Transverse colon (tissue), 4 donors: ENCODE measurements at regions not wholly inside any gene's neighbourhood (a gene's known extent, or its start where the extent isn't known, plus 50 kb on each side); places are given as distances from the start of the nearest gene placed in this dataset.
"Not testable (repeated sequence)": the region's sequence is repeated elsewhere in the genome, so short reads cannot be mapped to it uniquely, and the experiment has no call there.

Source experiments
- DNase-seq: peaks from one replicate; pipeline ENCODE4 v3.0.0-alpha.2; 2019
- H3K27ac ChIP-seq, 4 donors: fragments of 200-600 bp; sonication (generic); 2 replicates each; pipeline ENCODE4 v1.5.1; 2016 to 2018; ENCODE audit warnings: inconsistent platforms in 4 of 4
- H3K27me3 ChIP-seq: fragments of 200-600 bp; sonication (generic); 2 replicates; pipeline ENCODE4 v1.5.1; 2017; ENCODE audit warnings: inconsistent platforms
- H3K36me3 ChIP-seq, 4 donors: fragments of 200-600 bp; sonication (generic); 2 replicates each; pipeline ENCODE4 v1.5.1; 2017 to 2019; ENCODE audit warnings: inconsistent platforms in 4 of 4
- H3K4me1 ChIP-seq, 4 donors: fragments of 200-600 bp; sonication (generic); 2 replicates each; pipeline ENCODE4 v1.5.1; 2017 to 2020; ENCODE audit warnings: inconsistent platforms in 4 of 4
- H3K4me3 ChIP-seq, 4 donors: fragments of 200-600 bp; sonication (generic); 1 replicate in 1 of 4; 2 replicates in 3 of 4; pipeline versions ENCODE4 v1.5.1 to v1.6.1; 2017 to 2019; ENCODE audit warnings: inconsistent platforms in 4 of 4
- H3K9me3 ChIP-seq, 2 donors: fragments of 200-600 bp; sonication (generic); 2 replicates each; pipeline ENCODE4 v1.5.1; 2017 to 2019; ENCODE audit warnings: inconsistent platforms in 2 of 2
- CTCF ChIP-seq, 5 experiments: fragments of 200-600 bp in 3 of 5; fragments of 450-650 bp in 2 of 5; sonication (generic) in 3 of 5; IDR thresholded peaks; 1 replicate in 2 of 5; 2 replicates in 3 of 5; pipeline ENCODE4 v1.5.1; 2016 to 2017; ENCODE audit warnings: antibody characterized with exemption in 5 of 5, inconsistent platforms in 3 of 5, mild to moderate bottlenecking in 2 of 5, moderate library complexity in 1 of 5
- EP300 ChIP-seq: sonication (generic); formaldehyde crosslinking; IDR thresholded peaks from one replicate; pipeline ENCODE4 v1.6.1; 2017; ENCODE audit warnings: antibody characterized with exemption, low read depth
- POLR2A ChIP-seq: fragments of 450-650 bp; IDR thresholded peaks from one replicate; pipeline ENCODE4 v1.6.1; 2016; ENCODE audit warnings: antibody characterized with exemption, mild to moderate bottlenecking, moderate library complexity
- POLR2AphosphoS5 ChIP-seq, 3 donors: sonication (generic); formaldehyde crosslinking; IDR thresholded peaks; one replicate each; pipeline ENCODE4 v1.6.1; 2016; ENCODE audit warnings: antibody characterized with exemption in 3 of 3
- WGBS, 2 donors: methylation state at CpG; one replicate each; pipeline ENCODE4 v1.1.5; 2018; ENCODE audit warnings: low coverage in 1 of 2; 5-methylcytosine and 5-hydroxymethylcytosine counted together
- in situ Hi-C, 4 donors: fragments of 200-750 bp; cut with MboI; loops; one replicate each; pipeline versions ENCODE4 v1.15.0 to v1.15.1; 2017; ENCODE audit warnings: low sequenced_read_pairs in 3 of 4, low pct_ligation_motif_present in 1 of 4, low pct_unique_long_range_greater_than_20kb in 1 of 4
- intact Hi-C: fragments of 100-400 bp; cut with DNase I; formaldehyde crosslinking; loops from one replicate; pipeline ENCODE4 v1.15.1; 2023; ENCODE audit warnings: low total_unique reads

DNA sequence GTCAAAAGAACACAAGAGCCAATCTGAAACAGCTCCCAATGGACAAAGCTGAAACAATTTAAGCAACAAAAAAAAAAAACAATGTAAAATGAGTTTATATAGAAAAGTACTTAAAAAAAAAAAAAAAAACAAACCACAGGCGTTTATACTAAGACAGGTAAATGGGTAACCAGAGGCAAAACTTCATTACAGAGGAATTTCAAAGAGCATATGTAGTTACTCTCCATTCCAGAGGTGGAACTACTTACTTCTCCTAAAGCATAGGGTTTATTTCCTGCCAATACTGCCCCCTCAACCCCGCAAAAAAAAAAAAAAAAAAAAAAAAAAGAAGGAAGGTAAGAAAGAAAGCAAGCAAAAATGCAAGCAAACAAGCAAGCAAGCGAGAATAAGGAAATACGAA lies 132.9 kb downstream of the LIG4 start:
- Histone ChIP-seq H3K27me3 (no peaks in the 10 kb centered on the region), H3K4me1 (no peaks in the 10 kb centered on the region), H3K27ac (no peak overlapping the region), H3K9me3 (peaks cover 0 to 2% of the 10 kb centered on the region in 2 donors), H3K36me3 (no peaks in the 10 kb centered on the region), H3K4me3 (no peak overlapping the region)
- in situ Hi-C loops (no loop called here), intact Hi-C loops (loop anchor here (10.0 kb wide), 1 partner anchor 1218 kb away; no protein-coding TSS in a partner anchor)
- TF ChIP-seq CTCF (IDR thresholded peaks at IDR 0.05) = no peak
- TF ChIP-seq POLR2AphosphoS5 (IDR thresholded peaks at IDR 0.05) = no peak
- TF ChIP-seq EP300 = no peak
- TF ChIP-seq POLR2A = no peak
- DNase-seq = no peak
- WGBS, 2 donors = 51 to 61% methylated on average over 4 of the region's 4 CpGs

DNA sequence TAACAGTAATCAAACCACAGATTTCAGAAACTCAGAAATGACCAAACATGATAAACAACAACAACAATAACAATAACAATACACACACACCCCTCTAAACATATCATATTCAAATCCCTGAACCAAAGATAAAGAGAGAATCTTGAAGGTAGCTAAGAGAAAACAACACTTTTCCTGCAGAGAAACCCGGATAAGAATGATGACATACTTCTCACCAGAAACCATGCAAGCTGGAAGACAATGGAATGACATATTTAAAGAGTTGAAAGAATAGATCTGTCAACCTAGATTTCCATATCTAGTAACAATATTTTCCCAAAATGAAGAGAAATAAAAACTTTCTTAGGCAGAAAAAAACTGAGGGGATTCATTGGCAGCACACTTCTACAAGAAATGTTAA lies 138.1 kb downstream of the LIG4 start:
- H3K9me3 ChIP-seq = peaks cover 0 to 10% of the 10 kb centered on the region in 2 donors
- 64 to 70% methylated on average over 1 of the region's 1 CpG for WGBS, 2 donors
- H3K4me3 ChIP-seq = no peak overlapping the region
- no peak for DNase-seq
- no peak for TF ChIP-seq CTCF (IDR thresholded peaks at IDR 0.05)
- in situ Hi-C loops = no loop called here
- intact Hi-C loops = no loop called here
- H3K4me1 ChIP-seq = no peaks in the 10 kb centered on the region
- no peaks in the 10 kb centered on the region for H3K36me3 ChIP-seq
- H3K27me3 ChIP-seq = no peaks in the 10 kb centered on the region
- no peak overlapping the region for H3K27ac ChIP-seq

DNA sequence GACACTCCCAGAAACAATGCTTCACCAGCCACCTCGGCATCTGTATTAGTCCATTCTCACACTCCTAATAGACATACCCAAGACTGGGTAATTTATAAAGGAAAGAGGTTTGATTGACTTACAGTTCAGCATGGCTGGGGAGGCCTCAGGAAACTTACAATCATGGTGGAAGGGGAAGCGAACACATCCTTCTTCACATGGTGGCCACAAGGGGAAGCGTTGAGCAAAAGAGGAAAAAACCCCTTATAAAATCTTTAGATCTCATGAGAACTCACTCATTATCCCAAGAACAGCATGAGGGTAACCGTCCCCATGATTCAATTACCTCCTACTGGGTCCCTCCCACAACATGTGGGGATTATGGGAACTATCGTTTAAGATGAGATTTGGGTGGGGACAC lies 140.9 kb downstream of the LIG4 start:
- peaks cover 0 to 10% of the 10 kb centered on the region in 2 donors for H3K9me3 ChIP-seq
- H3K36me3 ChIP-seq, in situ Hi-C loops, H3K4me3 ChIP-seq, H3K27ac ChIP-seq, H3K4me1 ChIP-seq, intact Hi-C loops, H3K27me3 ChIP-seq, DNase-seq: not testable (repeated sequence)
- WGBS, 2 donors = 51 to 68% methylated on average over 4 to 5 of the region's 5 CpGs

GRCh38 chr13:108070925-108071324 lies 144.4 kb downstream of the LIG4 start:
- no peak for TF ChIP-seq CTCF (IDR thresholded peaks at IDR 0.05)
- TF ChIP-seq EP300 = no peak
- no peak for TF ChIP-seq POLR2AphosphoS5 (IDR thresholded peaks at IDR 0.05)
- TF ChIP-seq POLR2A = no peak
- no peaks in the 10 kb centered on the region for H3K9me3 ChIP-seq
- 33 to 48% methylated on average over 2 to 5 of the region's 5 CpGs for WGBS, 2 donors
- no peaks in the 10 kb centered on the region for H3K36me3 ChIP-seq
- no peak overlapping the region for H3K4me3 ChIP-seq
- no peaks in the 10 kb centered on the region for H3K27me3 ChIP-seq
- H3K27ac ChIP-seq = no peak overlapping the region
- no peak for DNase-seq
- in situ Hi-C loops (no loop called here), intact Hi-C loops (no loop called here)
- no peaks in the 10 kb centered on the region for H3K4me1 ChIP-seq

GRCh38 chr13:108070491-108070890 lies 144.8 kb downstream of the LIG4 start:
- Histone ChIP-seq H3K36me3 (no peaks in the 10 kb centered on the region), H3K27me3 (no peaks in the 10 kb centered on the region), H3K4me3 (no peak overlapping the region), H3K9me3 (no peaks in the 10 kb centered on the region), H3K4me1 (no peaks in the 10 kb centered on the region), H3K27ac (no peak overlapping the region)
- in situ Hi-C loops = no loop called here
- DNase-seq = no peak
- TF ChIP-seq POLR2A (no peak), CTCF (IDR thresholded peaks at IDR 0.05) (no peak), EP300 (no peak), POLR2AphosphoS5 (IDR thresholded peaks at IDR 0.05) (no peak)
- WGBS, 2 donors = 72 to 77% methylated on average over 4 of the region's 4 CpGs
- intact Hi-C loops = no loop called here
